DND-41 (cell line): ENCODE measurements at regions not wholly inside any gene's neighbourhood (a gene's known extent, or its start where the extent isn't known, plus 50 kb on each side); places are given as distances from the start of the nearest gene placed in this dataset.

ENCODE experiments used
- ATAC-seq: fragments of 200-7000 bp; cut with Tn5 transposase; 3 replicates; pipeline ENCODE4 v1.9.1; 2021; ENCODE audit warnings: low read depth; ENCODE audit not compliant: insufficient read depth
- DNase-seq: peaks from one replicate; pipeline ENCODE4 v3.0.0-alpha.2; 2020
- H2AFZ ChIP-seq: 2 replicates; pipeline ENCODE4 v1.6.0; 2012; ENCODE audit warnings: low read depth, low read length
- H3K27ac ChIP-seq: 2 replicates; pipeline ENCODE4 v1.5.1; 2012; ENCODE audit warnings: low read length, inconsistent platforms
- H3K27me3 ChIP-seq: fragments of 200-600 bp; sonication (generic); 2 replicates; pipeline ENCODE4 v1.6.0; 2012; ENCODE audit warnings: low read length, mild to moderate bottlenecking, inconsistent platforms; ENCODE audit not compliant: insufficient read depth, poor library complexity
- H3K36me3 ChIP-seq: 2 replicates; pipeline ENCODE4 v1.5.1; 2012; ENCODE audit warnings: low read length, inconsistent platforms; ENCODE audit not compliant: insufficient read depth
- H3K4me1 ChIP-seq: 2 replicates; pipeline ENCODE4 v1.5.1; 2012; ENCODE audit warnings: mild to moderate bottlenecking, low read length; ENCODE audit not compliant: insufficient read depth
- H3K4me2 ChIP-seq: 2 replicates; pipeline ENCODE4 v1.6.0; 2012; ENCODE audit warnings: mild to moderate bottlenecking, moderate library complexity, low read length, inconsistent platforms; ENCODE audit not compliant: insufficient read depth
- H3K4me3 ChIP-seq, 2 experiments: fragments of 200-600 bp in 1 of 2; shearing (Covaris generic) in 1 of 2; 2 replicates each; pipeline ENCODE4 v1.5.1; 2012 to 2016; ENCODE audit warnings: inconsistent platforms in 2 of 2, low read length in 2 of 2, mild to moderate bottlenecking in 2 of 2, low read depth in 1 of 2, moderate library complexity in 1 of 2
- H3K79me2 ChIP-seq: 2 replicates; pipeline ENCODE4 v1.6.0; 2012; ENCODE audit warnings: low read length, inconsistent platforms; ENCODE audit not compliant: insufficient read depth
- H3K9ac ChIP-seq: 2 replicates; pipeline ENCODE4 v1.6.0; 2012; ENCODE audit warnings: low read depth, mild to moderate bottlenecking, inconsistent platforms, low read length, moderate library complexity
- H3K9me3 ChIP-seq: 2 replicates; pipeline ENCODE4 v1.5.1; 2012; ENCODE audit warnings: low read length, moderate library complexity, mild to moderate bottlenecking, inconsistent platforms; ENCODE audit not compliant: insufficient read depth, severe bottlenecking
- H4K20me1 ChIP-seq: 2 replicates; pipeline ENCODE4 v1.6.0; 2012; ENCODE audit warnings: low read length; ENCODE audit not compliant: insufficient read depth
- EZH2 ChIP-seq: IDR thresholded peaks from 3 replicates; pipeline ENCODE4 v1.6.1; 2012; ENCODE audit warnings: borderline replicate concordance, low read depth, mild to moderate bottlenecking, moderate library complexity, low read length, inconsistent platforms; ENCODE audit not compliant: severe bottlenecking
- TF ChIP-seq, protein P1 (sequence below): IDR thresholded peaks from 2 replicates; pipeline ENCODE4 v1.5.1; 2012; ENCODE audit warnings: borderline replicate concordance, low read length, moderate library complexity, mild to moderate bottlenecking; ENCODE audit not compliant: poor library complexity, severe bottlenecking; ENCODE audit errors: extremely low read depth

DNA sequence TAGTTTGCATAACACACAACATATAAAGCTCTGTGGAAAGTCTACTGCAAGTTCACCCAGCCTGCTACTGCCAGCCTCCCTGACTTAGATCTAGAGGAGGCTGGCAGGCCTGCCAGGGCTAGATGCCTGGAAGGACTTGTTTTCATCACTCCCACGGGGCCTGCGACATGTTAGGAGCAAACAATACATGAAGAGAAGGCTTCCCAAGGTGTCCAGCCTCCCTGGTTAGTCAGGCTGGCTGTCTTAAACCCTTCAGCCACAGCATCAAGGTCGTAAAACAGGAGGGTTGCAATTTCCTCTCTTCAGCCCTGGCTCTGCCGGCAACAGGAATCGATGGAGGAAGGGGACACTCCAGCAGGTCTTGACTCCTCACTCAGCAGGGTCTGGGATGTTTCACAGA, 104.5 kb downstream of the NGF start:
- Histone ChIP-seq H2AFZ (no peak overlapping the region), H3K27me3 (peaks cover 8% of the 10 kb centered on the region), H3K4me1 (no peaks in the 10 kb centered on the region), H3K9me3 (no peaks in the 10 kb centered on the region), H4K20me1 (no peaks in the 10 kb centered on the region), H3K4me3 (no peak overlapping the region), H3K4me2 (no peak overlapping the region), H3K36me3 (no peaks in the 10 kb centered on the region), H3K9ac (no peak overlapping the region), H3K27ac (no peak overlapping the region), H3K79me2 (no peaks in the 10 kb centered on the region)
- ATAC-seq, result no peak
- TF ChIP-seq, protein P1, sequence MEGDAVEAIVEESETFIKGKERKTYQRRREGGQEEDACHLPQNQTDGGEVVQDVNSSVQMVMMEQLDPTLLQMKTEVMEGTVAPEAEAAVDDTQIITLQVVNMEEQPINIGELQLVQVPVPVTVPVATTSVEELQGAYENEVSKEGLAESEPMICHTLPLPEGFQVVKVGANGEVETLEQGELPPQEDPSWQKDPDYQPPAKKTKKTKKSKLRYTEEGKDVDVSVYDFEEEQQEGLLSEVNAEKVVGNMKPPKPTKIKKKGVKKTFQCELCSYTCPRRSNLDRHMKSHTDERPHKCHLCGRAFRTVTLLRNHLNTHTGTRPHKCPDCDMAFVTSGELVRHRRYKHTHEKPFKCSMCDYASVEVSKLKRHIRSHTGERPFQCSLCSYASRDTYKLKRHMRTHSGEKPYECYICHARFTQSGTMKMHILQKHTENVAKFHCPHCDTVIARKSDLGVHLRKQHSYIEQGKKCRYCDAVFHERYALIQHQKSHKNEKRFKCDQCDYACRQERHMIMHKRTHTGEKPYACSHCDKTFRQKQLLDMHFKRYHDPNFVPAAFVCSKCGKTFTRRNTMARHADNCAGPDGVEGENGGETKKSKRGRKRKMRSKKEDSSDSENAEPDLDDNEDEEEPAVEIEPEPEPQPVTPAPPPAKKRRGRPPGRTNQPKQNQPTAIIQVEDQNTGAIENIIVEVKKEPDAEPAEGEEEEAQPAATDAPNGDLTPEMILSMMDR, result no peak
- no peak for TF ChIP-seq EZH2
- DNase-seq, result no peak

DNA sequence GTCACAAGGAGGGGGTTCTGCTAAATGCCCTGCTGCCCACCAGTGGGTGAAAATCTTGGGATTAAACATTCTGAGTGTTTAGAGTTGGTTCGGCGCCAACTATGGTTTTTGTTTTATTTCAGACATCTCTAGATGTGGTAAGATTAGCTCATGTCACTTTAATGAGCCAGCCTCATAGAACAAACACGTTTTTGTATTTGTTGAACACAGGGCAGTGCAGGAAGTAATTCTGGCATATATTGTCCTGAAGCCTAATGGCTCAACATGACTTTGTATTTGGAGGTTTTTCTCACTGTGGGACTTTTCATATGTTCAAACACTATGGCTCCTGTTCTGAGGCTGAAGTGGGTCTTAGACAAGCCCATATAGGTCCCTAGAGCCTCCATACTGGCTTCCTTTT, 107.8 kb downstream of the NGF start:
- Histone ChIP-seq H3K79me2 (no peaks in the 10 kb centered on the region), H3K4me3 (no peak overlapping the region), H3K9me3 (no peaks in the 10 kb centered on the region), H3K27ac (no peak overlapping the region), H4K20me1 (no peaks in the 10 kb centered on the region), H3K4me2 (no peak overlapping the region), H3K27me3 (peaks cover 11% of the 10 kb centered on the region), H3K9ac (no peak overlapping the region), H2AFZ (no peak overlapping the region), H3K4me1 (no peaks in the 10 kb centered on the region), H3K36me3 (no peaks in the 10 kb centered on the region)
- TF ChIP-seq EZH2, result no peak
- TF ChIP-seq, protein P1, result no peak
- ATAC-seq (no peak), DNase-seq (no peak)

DNA sequence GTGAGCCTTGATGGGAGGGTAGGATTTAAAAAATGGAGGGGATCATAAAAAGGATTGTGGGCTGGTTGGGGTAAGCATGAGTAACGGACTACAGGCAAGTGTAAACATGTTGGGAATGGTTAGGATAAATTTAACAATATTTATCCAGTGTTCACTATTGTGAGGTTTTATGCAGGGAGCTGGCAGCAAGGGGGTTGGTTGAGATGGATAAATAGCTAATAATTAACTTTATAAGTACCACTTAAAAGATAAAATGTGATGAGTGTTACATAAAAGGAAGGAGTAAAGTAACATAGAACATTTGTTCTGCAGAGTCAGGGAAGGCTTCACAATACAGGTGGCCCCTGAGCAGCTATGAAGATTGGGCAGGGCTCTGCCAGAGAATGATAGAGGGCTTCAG, 109.0 kb downstream of the NGF start:
- no peak overlapping the region for H3K9ac ChIP-seq
- no peak overlapping the region for H3K4me2 ChIP-seq
- H2AFZ ChIP-seq, result no peak overlapping the region
- peaks cover 11% of the 10 kb centered on the region for H3K27me3 ChIP-seq
- TF ChIP-seq, protein P1, result no peak
- TF ChIP-seq EZH2, result no peak
- H3K4me1 ChIP-seq, result no peaks in the 10 kb centered on the region
- no peaks in the 10 kb centered on the region for H3K9me3 ChIP-seq
- DNase-seq, result no peak
- ATAC-seq, result no peak
- no peak overlapping the region for H3K4me3 ChIP-seq
- H4K20me1 ChIP-seq, result no peaks in the 10 kb centered on the region
- no peaks in the 10 kb centered on the region for H3K36me3 ChIP-seq
- no peak overlapping the region for H3K27ac ChIP-seq
- H3K79me2 ChIP-seq, result no peaks in the 10 kb centered on the region

DNA sequence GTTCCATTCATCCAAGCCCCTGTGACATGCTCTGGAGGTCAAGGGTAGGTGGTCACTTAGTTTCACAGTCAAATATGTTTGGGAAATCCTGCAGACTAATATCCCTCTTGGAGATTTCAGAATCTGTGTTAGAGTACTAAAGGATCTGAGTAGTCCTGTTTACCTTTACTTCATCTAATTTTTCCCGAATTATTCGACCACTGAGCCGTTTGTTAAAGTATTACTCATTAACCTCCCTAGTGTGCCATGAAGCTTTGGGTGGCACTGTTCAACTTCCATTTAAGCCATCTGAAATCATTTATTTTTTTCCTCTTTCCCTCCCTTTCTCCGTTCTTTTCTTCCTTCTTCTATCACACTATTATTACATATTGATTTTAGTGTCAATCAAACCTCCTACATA, 109.9 kb downstream of the NGF start:
- DNase-seq (no peak), ATAC-seq (no peak)
- Histone ChIP-seq H3K79me2 (no peaks in the 10 kb centered on the region), H3K4me1 (no peaks in the 10 kb centered on the region), H3K36me3 (no peaks in the 10 kb centered on the region), H3K27me3 (peaks cover 11% of the 10 kb centered on the region), H3K4me3 (no peak overlapping the region), H3K4me2 (no peak overlapping the region), H4K20me1 (no peaks in the 10 kb centered on the region), H3K9me3 (no peaks in the 10 kb centered on the region), H2AFZ (no peak overlapping the region), H3K9ac (no peak overlapping the region), H3K27ac (no peak overlapping the region)
- no peak for TF ChIP-seq EZH2
- TF ChIP-seq, protein P1, result no peak
